HepG2 (cell line): ENCODE measurements at regions not wholly inside any gene's neighbourhood (a gene's known extent, or its start where the extent isn't known, plus 50 kb on each side); places are given as distances from the start of the nearest gene placed in this dataset.

ENCODE experiments used
- ATAC-seq: fragments of 200-7000 bp; cut with Tn5 transposase; 3 replicates; pipeline ENCODE4 v1.9.1; 2020; ENCODE audit warnings: mild to moderate bottlenecking, moderate library complexity
- BruUV-seq: library from RNA; stranded (reverse); fragments of 400-500 nt; replicated peaks from 2 replicates; lab custom pipeline; 2021; lab: Mats Ljungman, UMichigan
- CTCF ChIA-PET: fragments of 300-600 bp; formaldehyde crosslinking; extraction: SDS; loops from one replicate; lab custom pipeline; 2021; ENCODE audit warnings: low total read pairs, inconsistent platforms, low intra/inter-chr PET ratio; lab: Yijun Ruan, JAX
- POLR2A ChIA-PET: fragments of 350-600 bp; sonication (Branson Sonifier 250); formaldehyde crosslinking; loops from one replicate; lab custom pipeline; 2020; ENCODE audit warnings: antibody characterized with exemption, inconsistent platforms; lab: Yijun Ruan, JAX
- DNase-seq: peaks from one replicate; pipeline ENCODE4 v3.0.0-alpha.2; 2015; ENCODE audit warnings: low spot score
- FAIRE-seq: peaks from 3 replicates; lab custom pipeline; 2011; peaks lifted over from hg19 to GRCh38; lab: Jason Lieb, UNC
- H2AFZ ChIP-seq: one replicate; pipeline ENCODE4 v1.6.1; 2011; ENCODE audit warnings: low read length, inconsistent platforms
- H3K27ac ChIP-seq: fragments of 300-600 bp; 3 replicates; pipeline ENCODE4 v1.8.0; 2011; ENCODE audit warnings: mixed run types, mild to moderate bottlenecking, mixed read lengths, low read length, inconsistent platforms; ENCODE audit not compliant: insufficient read depth; ENCODE audit errors: extremely low read length
- H3K27me3 ChIP-seq, 2 experiments: fragments of 200-600 bp in 1 of 2; 2 replicates in 1 of 2; 3 replicates in 1 of 2; pipeline versions ENCODE4 v1.6.0 to v1.8.0; 2011; ENCODE audit warnings: low read length in 2 of 2, mild to moderate bottlenecking in 2 of 2, moderate library complexity in 2 of 2, inconsistent platforms in 1 of 2; ENCODE audit not compliant: insufficient read depth in 2 of 2, control insufficient read depth in 1 of 2
- H3K36me3 ChIP-seq, 2 experiments: fragments of 200-600 bp in 1 of 2; replicated peaks in 1 of 2; 2 replicates in 1 of 2; 3 replicates in 1 of 2; pipeline versions ENCODE4 v1.5.1 to v1.8.0; 2011; ENCODE audit warnings: low read length in 2 of 2, inconsistent platforms in 1 of 2; ENCODE audit not compliant: insufficient read depth in 2 of 2, control insufficient read depth in 1 of 2
- H3K4me1 ChIP-seq: 2 replicates; pipeline ENCODE4 v1.5.1; 2012; ENCODE audit warnings: low read length, inconsistent platforms; ENCODE audit not compliant: insufficient read depth
- H3K4me2 ChIP-seq: 2 replicates; pipeline ENCODE4 v1.6.0; 2011; ENCODE audit warnings: low read depth, low read length, inconsistent platforms
- H3K4me3 ChIP-seq, 3 experiments: fragments of 200-600 bp in 1 of 3; sonication (generic), shearing (Covaris generic) in 1 of 3; replicated peaks in 1 of 3; 2 replicates each; pipeline ENCODE4 v1.5.1; 2011 to 2016; ENCODE audit warnings: low read length in 3 of 3, inconsistent platforms in 2 of 3, low read depth in 2 of 3, mild to moderate bottlenecking in 2 of 3, control low read depth in 1 of 3, mixed read lengths in 1 of 3; ENCODE audit not compliant: insufficient read depth in 1 of 3
- H3K79me2 ChIP-seq: one replicate; pipeline ENCODE4 v1.6.1; 2011; ENCODE audit warnings: low read length, inconsistent platforms; ENCODE audit not compliant: insufficient read depth
- H3K9ac ChIP-seq: 2 replicates; pipeline ENCODE4 v1.6.0; 2011; ENCODE audit warnings: mild to moderate bottlenecking, low read depth, low read length, inconsistent platforms; ENCODE audit not compliant: insufficient read depth
- H3K9me3 ChIP-seq: 2 replicates; pipeline ENCODE4 v1.5.1; 2012; ENCODE audit warnings: mild to moderate bottlenecking, low read length
- H4K20me1 ChIP-seq: 2 replicates; pipeline ENCODE4 v1.6.0; 2011; ENCODE audit warnings: inconsistent platforms, mild to moderate bottlenecking, low read length, moderate library complexity; ENCODE audit not compliant: insufficient read depth
- EZH2 ChIP-seq: conservative IDR thresholded peaks from 2 replicates; pipeline ENCODE4 v1.6.1; 2012; ENCODE audit warnings: mild to moderate bottlenecking, low read depth, low read length, moderate library complexity
- FOXK1 ChIP-seq: sonication (generic); formaldehyde crosslinking; IDR thresholded peaks from 2 replicates; pipeline ENCODE4 v1.4.0; 2020; ENCODE audit warnings: low read depth, missing genetic modification reagents, borderline replicate concordance
- HNRNPLL ChIP-seq: fragments of 200-400 bp; formaldehyde crosslinking; IDR thresholded peaks from 2 replicates; pipeline ENCODE4 v1.6.1; 2017; ENCODE audit warnings: mild to moderate bottlenecking, low read depth, low read length; ENCODE audit not compliant: poor library complexity, severe bottlenecking
- IKZF1 ChIP-seq: fragments of 450-650 bp; IDR thresholded peaks from 2 replicates; pipeline ENCODE4 v1.7.1; 2016
- POLR2AphosphoS5 ChIP-seq: IDR thresholded peaks from 2 replicates; pipeline ENCODE4 v1.6.1; 2012; ENCODE audit warnings: low read depth, low read length
- TCF7L2 ChIP-seq: IDR thresholded peaks from 2 replicates; pipeline ENCODE4 v1.6.1; 2011; ENCODE audit warnings: mild to moderate bottlenecking, low read depth, low read length, moderate library complexity
- ZNF446 ChIP-seq: sonication (generic); formaldehyde crosslinking; IDR thresholded peaks from 2 replicates; pipeline ENCODE4 v1.5.0; 2020; ENCODE audit warnings: mild to moderate bottlenecking, missing genetic modification reagents
- ZNF567 ChIP-seq: sonication (generic); formaldehyde crosslinking; IDR thresholded peaks from 2 replicates; pipeline ENCODE4 v1.8.1; 2023; ENCODE audit warnings: mild to moderate bottlenecking, missing genetic modification reagents, borderline replicate concordance
- ZNF589 ChIP-seq: sonication (generic); formaldehyde crosslinking; conservative IDR thresholded peaks from 2 replicates; pipeline ENCODE4 v1.8.0; 2022; ENCODE audit warnings: mild to moderate bottlenecking, moderate library complexity, missing genetic modification reagents
- ZNF776 ChIP-seq: sonication (generic); formaldehyde crosslinking; IDR thresholded peaks from 2 replicates; pipeline ENCODE4 v1.4.0; 2020; ENCODE audit warnings: mild to moderate bottlenecking, missing genetic modification reagents
- ZNF878 ChIP-seq: sonication (generic); formaldehyde crosslinking; IDR thresholded peaks from 2 replicates; pipeline ENCODE4 v1.8.1; 2023; ENCODE audit warnings: mild to moderate bottlenecking, missing genetic modification reagents, moderate library complexity
- WGBS: methylation state at CpG from one replicate; pipeline ENCODE4 v1.1.6; 2017; ENCODE audit warnings: low lambda C conversion rate; 5-methylcytosine and 5-hydroxymethylcytosine counted together
- in situ Hi-C: cut with HindIII; loops from 2 replicates; pipeline ENCODE4 v1.10.0; 2017; ENCODE audit warnings: low pct_unique_long_range_greater_than_20kb; ENCODE audit not compliant: extremely low pct_ligation_motif_present
- intact Hi-C: fragments of 100-400 bp; cut with micrococcal nuclease; formaldehyde crosslinking; loops from one replicate; pipeline ENCODE4 v1.10.0; 2022; ENCODE audit not compliant: unreplicated experiment
- TF ChIP-seq, protein P1 (sequence below): sonication (generic); formaldehyde crosslinking; IDR thresholded peaks from 2 replicates; pipeline ENCODE4 v1.4.0; 2020; ENCODE audit warnings: low read depth, mild to moderate bottlenecking, missing genetic modification reagents

DNA sequence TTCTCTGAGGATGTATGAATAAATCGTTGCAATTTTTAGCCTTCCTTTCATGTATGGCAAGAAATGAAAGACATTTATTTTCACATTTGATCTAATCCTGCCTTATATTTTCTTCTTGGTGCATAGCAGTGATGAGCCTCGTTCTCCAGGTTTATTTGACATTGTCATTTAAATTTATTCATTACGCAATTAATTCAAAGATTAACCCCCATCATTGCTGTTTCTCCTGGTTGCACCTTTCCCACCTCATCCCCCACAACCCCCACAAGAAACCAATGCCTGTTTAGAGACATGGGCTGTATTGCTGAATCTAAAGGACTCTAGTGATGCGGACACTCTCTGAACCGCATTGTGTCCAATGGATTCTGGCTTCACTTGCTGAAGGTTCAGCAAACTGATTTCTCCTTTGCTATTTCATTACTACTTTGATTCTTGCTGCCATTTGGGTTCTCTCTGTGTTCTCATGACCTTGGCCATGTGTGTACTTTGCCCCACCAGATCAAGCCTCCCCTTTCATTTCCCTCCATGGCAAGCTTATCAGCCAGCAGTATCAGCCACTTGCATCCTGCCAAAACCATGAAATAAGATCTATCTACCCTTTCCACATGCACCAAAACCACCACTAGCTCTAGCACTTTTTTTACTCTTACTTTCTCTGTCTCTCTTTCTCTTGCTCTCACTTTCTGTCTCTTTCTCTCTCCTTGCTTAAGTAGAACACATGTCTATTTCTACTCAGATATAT lies 382.7 kb downstream of the GBE1 start:
- Histone ChIP-seq H3K4me3 (no peak overlapping the region), H3K9me3 (no peaks in the 10 kb centered on the region), H3K27ac (no peak overlapping the region), H3K4me1 (no peaks in the 10 kb centered on the region), H3K4me2 (no peak overlapping the region), H3K36me3 (no peaks in the 10 kb centered on the region), H3K9ac (no peak overlapping the region), H4K20me1 (no peaks in the 10 kb centered on the region), H2AFZ (no peak overlapping the region), H3K27me3 (no peaks in the 10 kb centered on the region), H3K79me2 (no peaks in the 10 kb centered on the region)
- ChIA-PET POLR2A (no interaction called here), CTCF (no interaction called here)
- ATAC-seq: no peak
- DNase-seq: no peak
- 20% methylated on average over 5 of the region's 5 CpGs for WGBS
- BruUV-seq: no TSS peak
- TF ChIP-seq ZNF589 (CRISPR knock-in tag) (no peak), TCF7L2 (no peak), HNRNPLL (no peak), ZNF567 (CRISPR knock-in tag) (no peak), IKZF1 (no peak), ZNF776 (CRISPR knock-in tag) (no peak), ZNF878 (CRISPR knock-in tag) (no peak), EZH2 (no peak), ZNF446 (CRISPR knock-in tag) (no peak), POLR2AphosphoS5 (no peak), FOXK1 (CRISPR knock-in tag) (no peak)
- TF ChIP-seq, protein P1, sequence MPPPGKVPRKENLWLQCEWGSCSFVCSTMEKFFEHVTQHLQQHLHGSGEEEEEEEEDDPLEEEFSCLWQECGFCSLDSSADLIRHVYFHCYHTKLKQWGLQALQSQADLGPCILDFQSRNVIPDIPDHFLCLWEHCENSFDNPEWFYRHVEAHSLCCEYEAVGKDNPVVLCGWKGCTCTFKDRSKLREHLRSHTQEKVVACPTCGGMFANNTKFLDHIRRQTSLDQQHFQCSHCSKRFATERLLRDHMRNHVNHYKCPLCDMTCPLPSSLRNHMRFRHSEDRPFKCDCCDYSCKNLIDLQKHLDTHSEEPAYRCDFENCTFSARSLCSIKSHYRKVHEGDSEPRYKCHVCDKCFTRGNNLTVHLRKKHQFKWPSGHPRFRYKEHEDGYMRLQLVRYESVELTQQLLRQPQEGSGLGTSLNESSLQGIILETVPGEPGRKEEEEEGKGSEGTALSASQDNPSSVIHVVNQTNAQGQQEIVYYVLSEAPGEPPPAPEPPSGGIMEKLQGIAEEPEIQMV (CRISPR knock-in tag): no peak
- no peak for FAIRE-seq
- in situ Hi-C loops: no loop called here
- intact Hi-C loops: no loop called here
